PFSK-1 (cell line): ENCODE measurements at regions not wholly inside any gene's neighbourhood (a gene's known extent, or its start where the extent isn't known, plus 50 kb on each side); places are given as distances from the start of the nearest gene placed in this dataset.

ENCODE experiments used
- FOXP2 ChIP-seq: optimal IDR thresholded peaks from 2 replicates; pipeline ENCODE3; 2011; ENCODE audit warnings: borderline replicate concordance, control low read depth, inconsistent platforms; ENCODE audit not compliant: insufficient read depth; ENCODE audit errors: extremely low read length, extremely low read depth
- POLR2AphosphoS5 ChIP-seq: IDR thresholded peaks from 2 replicates; pipeline ENCODE4 v1.6.1; 2012; ENCODE audit warnings: low read depth, mild to moderate bottlenecking, control low read depth, low read length, moderate library complexity
- REST ChIP-seq, 2 experiments: IDR thresholded peaks; 2 replicates each; pipeline versions ENCODE4 v1.6.1 to v1.8.0; 2011 to 2012; ENCODE audit warnings: low read depth in 2 of 2, low read length in 2 of 2, control low read depth in 1 of 2, inconsistent platforms in 1 of 2, mild to moderate bottlenecking in 1 of 2, moderate library complexity in 1 of 2; ENCODE audit not compliant: insufficient read depth in 1 of 2
- SIN3A ChIP-seq: IDR thresholded peaks from 2 replicates; pipeline ENCODE4 v1.6.1; 2012; ENCODE audit warnings: mild to moderate bottlenecking, low read length, moderate library complexity, borderline replicate concordance; ENCODE audit not compliant: insufficient read depth
- TAF1 ChIP-seq: IDR thresholded peaks from 2 replicates; pipeline ENCODE4 v1.6.1; 2012; ENCODE audit warnings: low read length, control low read depth, borderline replicate concordance; ENCODE audit not compliant: insufficient read depth

- no peak for TF ChIP-seq FOXP2
- TF ChIP-seq REST (IDR thresholded peaks at IDR 0.05; ENCODE audit: insufficient read depth in 1 of 2, low read depth in 2 of 2, low read length in 2 of 2), result no peak
- TF ChIP-seq POLR2AphosphoS5, result no peak
- no peak for TF ChIP-seq TAF1
- no peak for TF ChIP-seq SIN3A
Observed at GRCh38 chr12:58293308-58293982, 352.1 kb downstream of the ATP23 start.

GRCh38 chr12:58295268-58295667, 353.9 kb downstream of the ATP23 start:
- TF ChIP-seq SIN3A, result no peak
- TF ChIP-seq FOXP2, result no peak
- TF ChIP-seq TAF1, result no peak
- no peak for TF ChIP-seq POLR2AphosphoS5
- no peak for TF ChIP-seq REST (IDR thresholded peaks at IDR 0.05; ENCODE audit: insufficient read depth in 1 of 2, low read depth in 2 of 2, low read length in 2 of 2)

- no peak for TF ChIP-seq FOXP2
- TF ChIP-seq REST (IDR thresholded peaks at IDR 0.05; ENCODE audit: insufficient read depth in 1 of 2, low read depth in 2 of 2, low read length in 2 of 2), result no peak
- no peak for TF ChIP-seq TAF1
- no peak for TF ChIP-seq POLR2AphosphoS5
- TF ChIP-seq SIN3A, result no peak
Observed at GRCh38 chr12:58296863-58297262, 355.5 kb downstream of the ATP23 start.

GRCh38 chr12:58298803-58299202, 357.4 kb downstream of the ATP23 start:
- TF ChIP-seq FOXP2, result no peak
- no peak for TF ChIP-seq REST (IDR thresholded peaks at IDR 0.05; ENCODE audit: insufficient read depth in 1 of 2, low read depth in 2 of 2, low read length in 2 of 2)
- TF ChIP-seq SIN3A, result no peak
- TF ChIP-seq POLR2AphosphoS5, result no peak
- TF ChIP-seq TAF1, result no peak
